Left lung (tissue), 4 donors: ENCODE measurements at regions not wholly inside any gene's neighbourhood (a gene's known extent, or its start where the extent isn't known, plus 50 kb on each side); places are given as distances from the start of the nearest gene placed in this dataset.

Experiments
- ATAC-seq: fragments of 200-7000 bp; cut with Tn5 transposase; one replicate; pipeline ENCODE4 v1.9.1; 2020; ENCODE audit warnings: moderate library complexity
- DNase-seq, 4 donors: peaks; one replicate each; pipeline ENCODE4 v3.0.0-alpha.2; 2013 to 2020
- H3K27ac ChIP-seq, 2 donors: fragments of 200-600 bp; sonication (generic) in 1 of 2; one replicate each; pipeline versions ENCODE4 v1.5.0 to v1.8.0; 2020 to 2021
- H3K27me3 ChIP-seq, 2 donors: fragments of 200-600 bp; sonication (generic) in 1 of 2; one replicate each; pipeline versions ENCODE4 v1.5.0 to v1.8.0; 2020 to 2021
- H3K36me3 ChIP-seq, 2 donors: fragments of 200-600 bp; sonication (generic) in 1 of 2; one replicate each; pipeline versions ENCODE4 v1.5.0 to v1.8.0; 2020 to 2021
- H3K4me1 ChIP-seq, 2 donors: fragments of 200-600 bp; one replicate each; pipeline ENCODE4 v1.8.0; 2021
- H3K4me3 ChIP-seq, 2 donors: fragments of 200-600 bp; sonication (generic) in 1 of 2; one replicate each; pipeline versions ENCODE4 v1.5.0 to v1.8.0; 2020 to 2021; ENCODE audit warnings: mild to moderate bottlenecking in 1 of 2
- H3K9me3 ChIP-seq, 2 donors: fragments of 200-600 bp; sonication (generic) in 1 of 2; one replicate each; pipeline versions ENCODE4 v1.5.0 to v1.8.0; 2020 to 2021
- CTCF ChIP-seq, 2 donors: fragments of 200-600 bp; sonication (generic) in 1 of 2; IDR thresholded peaks; one replicate each; pipeline versions ENCODE4 v1.5.0 to v1.8.0; 2021; ENCODE audit warnings: antibody characterized with exemption in 2 of 2
- intact Hi-C, 2 donors: fragments of 100-400 bp; cut with DNase I; formaldehyde crosslinking; loops; one replicate each; pipeline versions ENCODE4 v1.11.2 to v1.14.2; 2022
- donor health status: DM: no; HTN: yes; CAD: no.
- donor health status: DM: no; HTN: no; CAD: no.

GRCh38 chr19:34832581-34833112, 59.6 kb upstream of the ZNF599 start:
- ATAC-seq (no peak), DNase-seq (no peak)
- no peak for TF ChIP-seq CTCF (IDR thresholded peaks at IDR 0.05)

GRCh38 chr19:34831714-34832113, 58.7 kb upstream of the ZNF599 start:
- intact Hi-C loops, result no loop called here
- Histone ChIP-seq H3K4me3 (no peak overlapping the region), H3K4me1 (no peaks in the 10 kb centered on the region), H3K27me3 (no peaks in the 10 kb centered on the region), H3K27ac (no peak overlapping the region), H3K36me3 (no peaks in the 10 kb centered on the region), H3K9me3 (no peaks in the 10 kb centered on the region)
- TF ChIP-seq CTCF (IDR thresholded peaks at IDR 0.05), result no peak
- ATAC-seq (no peak), DNase-seq (no peak)

More at GRCh38 chr19:34832581-34833112, 59.6 kb upstream of the ZNF599 start:
- Histone ChIP-seq H3K36me3 (no peaks in the 10 kb centered on the region), H3K27ac (no peak overlapping the region), H3K27me3 (no peaks in the 10 kb centered on the region), H3K4me1 (no peaks in the 10 kb centered on the region), H3K4me3 (no peak overlapping the region), H3K9me3 (no peaks in the 10 kb centered on the region)
- intact Hi-C loops, result no loop called here

- no peak for DNase-seq
- no peak for TF ChIP-seq CTCF (IDR thresholded peaks at IDR 0.05)
- intact Hi-C loops, result no loop called here
- H3K4me1 ChIP-seq, result no peaks in the 10 kb centered on the region
- H3K27me3 ChIP-seq, result no peaks in the 10 kb centered on the region
- no peak overlapping the region for H3K4me3 ChIP-seq
- no peaks in the 10 kb centered on the region for H3K9me3 ChIP-seq
- H3K27ac ChIP-seq, result no peak overlapping the region
- no peak for ATAC-seq
- no peaks in the 10 kb centered on the region for H3K36me3 ChIP-seq
Observed at GRCh38 chr19:34828156-34828555, 55.1 kb upstream of the ZNF599 start.

- Histone ChIP-seq H3K9me3 (peaks cover 0 to 2% of the 10 kb centered on the region in 2 donors), H3K27me3 (no peaks in the 10 kb centered on the region), H3K4me1 (no peaks in the 10 kb centered on the region), H3K36me3 (no peaks in the 10 kb centered on the region), H3K4me3 (no peak overlapping the region), H3K27ac (no peak overlapping the region)
- intact Hi-C loops, result no loop called here
- DNase-seq, result no peak
- TF ChIP-seq CTCF (IDR thresholded peaks at IDR 0.05), result no peak
- ATAC-seq, result no peak
Observed at GRCh38 chr19:34825212-34825611, 52.2 kb upstream of the ZNF599 start.

GRCh38 chr19:34824686-34825085, 51.7 kb upstream of the ZNF599 start:
- TF ChIP-seq CTCF (IDR thresholded peaks at IDR 0.05), result no peak
- H3K36me3 ChIP-seq, result no peaks in the 10 kb centered on the region
- intact Hi-C loops, result no loop called here
- no peaks in the 10 kb centered on the region for H3K27me3 ChIP-seq
- no peak for DNase-seq
- no peak overlapping the region for H3K4me3 ChIP-seq
- no peak overlapping the region for H3K27ac ChIP-seq
- peaks cover 0 to 2% of the 10 kb centered on the region in 2 donors for H3K9me3 ChIP-seq
- ATAC-seq, result no peak
- H3K4me1 ChIP-seq, result no peaks in the 10 kb centered on the region
